HCT116 (cell line): ENCODE measurements at regions not wholly inside any gene's neighbourhood (a gene's known extent, or its start where the extent isn't known, plus 50 kb on each side); places are given as distances from the start of the nearest gene placed in this dataset.

Source experiments
- ATAC-seq: fragments of 200-7000 bp; cut with Tn5 transposase; 2 replicates; pipeline ENCODE4 v1.9.1; 2020; ENCODE audit warnings: mild to moderate bottlenecking, moderate library complexity
- BruUV-seq: library from RNA; stranded (reverse); fragments of 400-500 nt; replicated peaks from 2 replicates; lab custom pipeline; 2021; lab: Mats Ljungman, UMichigan
- CTCF ChIA-PET: fragments of 300-600 bp; sonication (Branson Sonifier 250); formaldehyde crosslinking; loops from one replicate; lab custom pipeline; 2021; ENCODE audit warnings: antibody characterized with exemption; lab: Charles Lee
- POLR2A ChIA-PET: fragments of 300-600, 350-600 bp; sonication (Branson Sonifier 250); formaldehyde crosslinking; loops from one replicate; lab custom pipeline; 2021; ENCODE audit warnings: antibody characterized with exemption; lab: Charles Lee
- RAD21 ChIA-PET, 2 experiments: fragments of 300-600 bp; sonication (Branson Sonifier 250); formaldehyde crosslinking; loops; one replicate each; lab custom pipeline; 2023; ENCODE audit warnings: low total read pairs in 2 of 2; ENCODE audit not compliant: uncharacterized antibody in 2 of 2, unreplicated experiment in 2 of 2, low non-redundant PET in 1 of 2; lab: Charles Lee
- DNase-seq: peaks from one replicate; pipeline ENCODE4 v3.0.0-alpha.2; 2010; ENCODE audit warnings: low read depth, low spot score
- H2AFZ ChIP-seq: fragments of 200-600 bp; shearing (Covaris generic), sonication (generic); 2 replicates; pipeline ENCODE4 v1.6.1; 2017; ENCODE audit warnings: low read depth, mixed run types, mixed read lengths, antibody characterized with exemption, low read length; ENCODE audit not compliant: poor library complexity, severe bottlenecking
- H3K27ac ChIP-seq: 2 replicates; pipeline ENCODE4 v1.5.1; 2012; ENCODE audit warnings: low read depth, low read length
- H3K27me3 ChIP-seq: fragments of 200-600 bp; sonication (generic); 2 replicates; pipeline ENCODE4 v1.6.1; 2016; ENCODE audit warnings: mixed run types, low read length, mixed read lengths; ENCODE audit not compliant: insufficient read depth
- H3K36me3 ChIP-seq, 2 experiments: fragments of 200-500 bp in 1 of 2; fragments of 200-600 bp in 1 of 2; sonication (Bioruptor generic) in 1 of 2; sonication (generic) in 1 of 2; 2 replicates each; pipeline versions ENCODE4 v1.5.1 to v1.6.1; 2014 to 2016; ENCODE audit warnings: low read length in 2 of 2, inconsistent platforms in 1 of 2, mixed read lengths in 1 of 2, mixed run types in 1 of 2; ENCODE audit not compliant: insufficient read depth in 2 of 2, control insufficient read depth in 1 of 2
- H3K4me1 ChIP-seq, 2 experiments: fragments of 200-600 bp in 1 of 2; sonication (generic) in 1 of 2; 2 replicates each; pipeline versions ENCODE4 v1.5.1 to v1.6.1; 2012 to 2017; ENCODE audit warnings: low read length in 2 of 2, inconsistent platforms in 1 of 2, mild to moderate bottlenecking in 1 of 2, mixed read lengths in 1 of 2, mixed run types in 1 of 2, moderate library complexity in 1 of 2; ENCODE audit not compliant: insufficient read depth in 2 of 2, control insufficient read depth in 1 of 2
- H3K4me2 ChIP-seq: fragments of 200-600 bp; sonication (generic); 2 replicates; pipeline ENCODE4 v1.6.1; 2017; ENCODE audit warnings: mixed run types, low read length, mixed read lengths
- H3K4me3 ChIP-seq, 2 experiments: fragments of 200-600 bp in 1 of 2; sonication (generic) in 1 of 2; replicated peaks in 1 of 2; 2 replicates each; pipeline ENCODE4 v1.5.1; 2011 to 2016; ENCODE audit warnings: low read length in 2 of 2, control low read depth in 1 of 2, low read depth in 1 of 2, mild to moderate bottlenecking in 1 of 2, mixed read lengths in 1 of 2, mixed run types in 1 of 2
- H3K79me2 ChIP-seq: fragments of 200-600 bp; sonication (generic); 2 replicates; pipeline ENCODE4 v1.6.1; 2017; ENCODE audit warnings: mild to moderate bottlenecking, mixed run types, low read length, moderate library complexity, mixed read lengths; ENCODE audit not compliant: insufficient read depth
- H3K9ac ChIP-seq: fragments of 200-600 bp; sonication (generic); 2 replicates; pipeline ENCODE4 v1.6.1; 2016; ENCODE audit warnings: low read length, mixed read lengths
- H3K9me2 ChIP-seq: fragments of 200-600 bp; sonication (generic), shearing (Covaris generic); 2 replicates; pipeline ENCODE4 v1.6.1; 2017; ENCODE audit warnings: mixed run types, mild to moderate bottlenecking, moderate library complexity; ENCODE audit not compliant: insufficient read depth
- H3K9me3 ChIP-seq, 2 experiments: fragments of 200-500 bp in 1 of 2; fragments of 200-600 bp in 1 of 2; sonication (Bioruptor generic) in 1 of 2; sonication (generic) in 1 of 2; 2 replicates each; pipeline ENCODE4 v1.6.1; 2014 to 2017; ENCODE audit warnings: low read length in 2 of 2, mixed read lengths in 2 of 2, inconsistent platforms in 1 of 2, low read depth in 1 of 2, mild to moderate bottlenecking in 1 of 2, mixed run types in 1 of 2, moderate library complexity in 1 of 2; ENCODE audit not compliant: control insufficient read depth in 1 of 2, insufficient read depth in 1 of 2
- H4K20me1 ChIP-seq: fragments of 200-600 bp; sonication (generic), shearing (Covaris generic); 2 replicates; pipeline ENCODE4 v1.6.1; 2017; ENCODE audit warnings: mixed run types, mild to moderate bottlenecking, moderate library complexity; ENCODE audit not compliant: insufficient read depth
- CEBPB ChIP-seq: IDR thresholded peaks from 2 replicates; pipeline ENCODE4 v1.6.1; 2012; ENCODE audit warnings: low read depth
- CTCF ChIP-seq, 3 experiments: fragments of 200-600 bp in 1 of 3; sonication (generic) in 1 of 3; IDR thresholded peaks in 2 of 3; conservative IDR thresholded peaks in 1 of 3; 2 replicates each; pipeline ENCODE4 v1.5.1; 2012 to 2017; ENCODE audit warnings: low read depth in 2 of 3, low read length in 2 of 3, antibody characterized with exemption in 1 of 3, borderline replicate concordance in 1 of 3, control low read depth in 1 of 3, mild to moderate bottlenecking in 1 of 3, mixed read lengths in 1 of 3, mixed run types in 1 of 3, moderate library complexity in 1 of 3; ENCODE audit not compliant: insufficient read depth in 1 of 3
- EGR1 ChIP-seq: IDR thresholded peaks from 2 replicates; pipeline ENCODE4 v1.6.1; 2012; ENCODE audit warnings: low read depth
- EZH2 ChIP-seq: fragments of 200-600 bp; sonication (generic); IDR thresholded peaks from 2 replicates; pipeline ENCODE4 v1.6.1; 2017; ENCODE audit warnings: antibody characterized with exemption, mixed run types
- EZH2phosphoT487 ChIP-seq: fragments of 200-600 bp; IDR thresholded peaks from 2 replicates; pipeline ENCODE4 v1.6.1; 2018; ENCODE audit warnings: antibody characterized with exemption, borderline replicate concordance
- JUND ChIP-seq: IDR thresholded peaks from 2 replicates; pipeline ENCODE4 v1.6.1; 2012
- MAX ChIP-seq: IDR thresholded peaks from 2 replicates; pipeline ENCODE4 v1.6.1; 2012
- POLR2A ChIP-seq: IDR thresholded peaks from 2 replicates; pipeline ENCODE4 v1.7.0; 2011; ENCODE audit warnings: borderline replicate concordance; ENCODE audit not compliant: insufficient read depth, insufficient read length; ENCODE audit errors: extremely low read depth
- POLR2AphosphoS5 ChIP-seq: IDR thresholded peaks from 2 replicates; pipeline ENCODE4 v1.6.1; 2011; ENCODE audit warnings: mild to moderate bottlenecking, low read depth, low read length, moderate library complexity
- RAD21 ChIP-seq: IDR thresholded peaks from 2 replicates; pipeline ENCODE4 v1.6.1; 2012; ENCODE audit warnings: low read depth, mild to moderate bottlenecking
- REST ChIP-seq: IDR thresholded peaks from 2 replicates; pipeline ENCODE4 v1.6.1; 2012; ENCODE audit warnings: low read depth
- SP1 ChIP-seq: IDR thresholded peaks from 2 replicates; pipeline ENCODE4 v1.6.1; 2012; ENCODE audit warnings: low read depth
- YY1 ChIP-seq: IDR thresholded peaks from 2 replicates; pipeline ENCODE4 v1.6.1; 2011; ENCODE audit warnings: low read length, low read depth, moderate library complexity, mild to moderate bottlenecking; ENCODE audit not compliant: insufficient replicate concordance; ENCODE audit errors: extremely low read depth
- ZFX ChIP-seq: fragments of 450-650 bp; IDR thresholded peaks from 2 replicates; pipeline ENCODE4 v1.6.1; 2017
- ZNF274 ChIP-seq: fragments of 200-500 bp; sonication (Bioruptor generic); IDR thresholded peaks from 2 replicates; pipeline ENCODE4 v1.6.1; 2014; ENCODE audit warnings: mild to moderate bottlenecking, low read depth, low read length, inconsistent platforms
- intact Hi-C: fragments of 100-400 bp; cut with micrococcal nuclease; formaldehyde crosslinking; loops from 2 replicates; pipeline ENCODE4 v1.10.0; 2022

GRCh38 chr14:53227154-53227718 lies 74.1 kb upstream of the DDHD1 start:
- BruUV-seq = no TSS peak
- H3K4me3 ChIP-seq = no peak overlapping the region
- H3K4me2 ChIP-seq = no peak overlapping the region
- ChIA-PET POLR2A (interaction anchor here (0.9 kb wide), 1 partner anchor 10 kb away, joined by 3 read pairs; no protein-coding TSS in a partner anchor), CTCF (no interaction called here), RAD21 (no interaction called here)
- H3K27ac ChIP-seq = no peak overlapping the region
- H3K9me3 ChIP-seq = peaks cover 0 to 5% of the 10 kb centered on the region in 2 experiments; a peak in 1 of 4 replicates
- no peaks in the 10 kb centered on the region for H3K9me2 ChIP-seq
- no peaks in the 10 kb centered on the region for H3K79me2 ChIP-seq
- no peak overlapping the region for H2AFZ ChIP-seq
- no peaks in the 10 kb centered on the region for H4K20me1 ChIP-seq
- ATAC-seq = no peak
- no peaks in the 10 kb centered on the region for H3K36me3 ChIP-seq
- DNase-seq = no peak
- no peak overlapping the region for H3K9ac ChIP-seq
- TF ChIP-seq REST (no peak), SP1 (no peak), CEBPB (no peak), POLR2AphosphoS5 (no peak), ZNF274 (no peak), EZH2phosphoT487 (no peak), RAD21 (no peak), POLR2A (no peak), JUND (no peak), YY1 (no peak), ZFX (no peak), CTCF (IDR thresholded peaks at IDR 0.05 in 2 of 3, conservative IDR thresholded peaks at IDR 0.05 in 1 of 3; ENCODE audit: borderline replicate concordance in 1 of 3, insufficient read depth in 1 of 3, low read depth in 2 of 3, low read length in 2 of 3) (no peak), EZH2 (no peak), EGR1 (no peak), MAX (no peak)
- intact Hi-C loops = no loop called here
- H3K27me3 ChIP-seq = no peaks in the 10 kb centered on the region
- no peaks in the 10 kb centered on the region for H3K4me1 ChIP-seq
